ENCODE measurements at regions not wholly inside any gene's neighbourhood (a gene's known extent, or its start where the extent isn't known, plus 50 kb on each side); places are given as distances from the start of the nearest gene placed in this dataset.
"Not testable (repeated sequence)": the region's sequence is repeated elsewhere in the genome, so short reads cannot be mapped to it uniquely, and the experiment has no call there.

GRCh38 chr3:139116631-139117030 lies 71.9 kb upstream of the PRR23C start:
- DNase-seq: not testable (repeated sequence)

- no peak for DNase-seq
Measured at GRCh38 chr3:139117136-139117675, 72.5 kb upstream of the PRR23C start.

DNA sequence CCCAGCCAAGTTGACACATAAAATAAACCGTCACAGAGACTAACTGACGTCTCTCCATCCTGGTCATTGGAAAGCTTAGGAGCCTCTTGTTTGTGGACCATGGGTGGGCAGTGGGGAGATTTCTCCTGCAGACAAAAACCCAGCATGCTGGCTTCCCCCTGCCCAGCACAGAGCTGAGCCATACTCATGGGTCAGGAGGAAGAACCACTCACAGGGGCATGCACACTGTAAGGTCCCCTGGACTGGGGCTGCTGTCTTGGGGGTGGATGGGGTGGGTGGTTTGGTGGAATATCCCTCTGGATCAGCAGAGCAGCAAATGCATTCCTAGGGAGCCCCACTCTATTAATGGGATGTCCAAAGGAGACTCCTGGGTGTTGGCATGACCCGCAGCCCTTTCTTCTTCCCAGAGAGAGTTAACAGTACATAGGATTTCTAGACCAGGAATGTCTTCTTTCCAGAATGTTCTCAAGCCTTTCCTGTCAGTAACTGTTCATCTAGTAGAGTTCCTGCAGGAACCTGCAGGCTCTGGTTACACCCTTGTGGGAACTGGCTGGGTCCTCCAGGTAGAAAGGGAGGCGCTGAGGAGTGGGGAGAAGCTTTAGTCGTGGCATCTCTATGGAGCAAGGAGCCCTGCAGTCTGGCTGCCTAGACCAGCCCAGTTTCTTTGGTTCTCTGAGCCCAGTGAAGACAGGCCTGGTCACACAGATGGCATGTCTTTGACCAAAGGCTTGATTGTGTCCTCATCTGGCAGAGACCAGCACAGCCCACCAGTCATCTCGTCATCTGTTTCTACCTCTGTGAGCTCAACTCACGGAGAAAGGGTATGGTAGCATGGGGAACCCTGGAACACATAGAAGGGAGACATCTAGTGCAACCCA lies 73.4 kb upstream of the PRR23C start:
- no peak for DNase-seq

- DNase-seq: no peak
Measured at GRCh38 chr3:139118835-139119234, 74.1 kb upstream of the PRR23C start.

- no peak for DNase-seq
Measured at GRCh38 chr3:139119331-139120025, 74.8 kb upstream of the PRR23C start.

GRCh38 chr3:139120086-139121056 lies 75.7 kb upstream of the PRR23C start:
- no peak for DNase-seq

- no peak for DNase-seq
Measured at GRCh38 chr3:139121513-139122220, 77.0 kb upstream of the PRR23C start.

DNA sequence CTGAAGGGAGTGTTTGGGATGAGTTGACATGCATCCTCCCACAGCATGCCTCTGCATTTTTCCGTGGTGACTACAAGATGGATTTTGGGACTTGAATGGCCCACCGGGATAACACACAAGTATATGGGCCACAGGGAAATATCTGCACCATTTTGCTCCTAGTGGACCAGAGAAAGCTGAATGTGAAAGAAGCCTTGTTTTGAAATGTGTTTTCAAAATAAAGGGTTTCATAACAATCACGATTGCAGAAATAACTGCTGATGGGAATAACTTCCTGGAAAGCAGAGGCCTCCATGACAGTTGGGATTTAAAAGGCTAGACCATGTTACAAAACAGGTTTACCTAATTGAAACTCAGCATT lies 77.5 kb upstream of the PRR23C start:
- DNase-seq: no peak

DNA sequence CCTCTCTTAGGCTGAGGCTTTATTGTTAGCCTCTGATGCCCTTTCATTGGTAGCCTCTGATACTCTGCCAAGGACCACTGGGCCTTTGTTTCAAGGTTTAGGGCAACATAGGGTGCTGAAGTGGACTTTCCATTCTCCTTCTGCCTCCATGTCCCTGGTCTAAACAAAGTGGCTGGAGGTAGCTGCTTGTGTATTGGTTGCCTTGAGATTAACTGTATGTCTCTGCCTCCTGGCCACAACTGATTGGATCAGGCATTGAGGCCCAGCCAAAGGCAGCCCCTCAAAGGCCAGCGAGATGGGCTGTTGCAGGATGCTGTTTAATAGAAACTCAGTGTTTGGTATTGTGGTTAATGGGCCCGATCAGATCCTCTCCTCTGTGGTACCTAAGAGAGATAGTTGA lies 77.9 kb upstream of the PRR23C start:
- no peak for DNase-seq

DNA sequence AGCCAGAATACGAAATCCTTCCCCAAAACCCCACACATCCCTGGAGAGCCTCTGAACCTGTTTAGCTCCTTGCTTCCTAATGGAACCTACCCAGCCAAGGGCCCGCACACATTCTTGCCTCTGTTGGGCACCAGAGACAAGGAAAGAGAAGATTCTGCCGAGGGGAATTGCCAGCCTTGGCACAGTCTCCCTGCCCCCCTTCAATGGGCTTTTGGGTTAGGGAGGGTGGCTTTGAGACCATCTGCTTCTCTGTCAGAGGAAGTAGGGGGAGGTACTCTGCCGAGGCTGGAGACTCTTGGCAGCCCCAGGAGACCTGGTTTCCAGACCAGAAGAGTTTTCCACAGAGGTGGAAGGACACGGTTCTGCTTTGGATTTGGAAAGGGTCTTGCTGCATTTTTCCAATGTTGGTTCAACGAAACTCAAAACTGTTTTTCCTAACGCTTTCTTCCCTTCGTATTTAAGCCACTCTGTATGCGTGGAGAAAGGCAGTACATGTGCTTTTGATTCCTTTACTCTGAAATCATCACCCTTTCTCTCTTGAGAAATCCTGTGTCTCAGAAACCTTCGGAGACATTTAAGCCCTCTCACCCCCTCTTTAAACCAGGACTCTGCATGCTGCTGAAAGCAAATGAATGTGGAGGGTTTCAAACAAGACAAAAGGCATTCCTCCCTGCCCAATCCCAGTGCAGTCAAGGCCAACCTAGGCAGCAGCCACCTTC lies 78.8 kb upstream of the PRR23C start:
- DNase-seq: no peak

DNA sequence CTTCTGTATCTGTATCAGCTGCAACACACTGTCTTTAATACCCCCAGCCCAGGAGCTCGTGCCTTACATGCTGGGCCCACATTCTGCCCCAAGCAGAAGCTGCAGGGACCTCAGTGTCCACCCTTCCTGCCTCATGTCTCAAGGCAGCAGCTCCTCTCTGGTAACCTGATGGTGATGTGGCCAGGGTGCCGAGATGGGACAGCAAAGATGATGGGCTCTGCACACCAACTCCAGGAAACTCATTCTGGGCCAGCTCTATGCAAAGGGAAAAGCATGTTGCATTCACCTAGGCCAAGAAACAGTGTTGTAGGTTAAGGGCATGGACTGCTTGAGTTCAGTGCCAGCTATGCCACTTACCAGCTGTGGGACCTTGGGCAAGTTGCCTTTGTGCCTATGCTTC lies 79.5 kb upstream of the PRR23C start:
- no peak for DNase-seq

DNA sequence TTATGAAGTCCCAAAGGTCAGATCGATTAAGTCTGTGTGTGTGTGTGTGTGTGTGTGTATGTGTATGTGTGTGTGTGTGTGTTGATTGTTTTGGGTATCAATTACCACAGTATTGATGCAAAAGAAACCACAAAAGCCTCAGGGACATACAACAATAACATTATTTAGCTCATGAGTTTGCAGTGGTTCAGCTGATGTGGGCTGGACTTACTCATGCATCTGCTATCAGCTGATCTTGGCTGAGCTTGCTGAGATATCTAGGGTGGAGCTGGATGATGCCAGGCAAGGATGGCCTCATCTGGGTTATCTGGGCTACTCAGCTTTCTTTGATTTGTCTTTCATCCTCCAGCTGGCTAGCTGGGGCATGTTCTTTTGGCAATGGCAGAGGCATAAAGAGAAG lies 82.4 kb upstream of the PRR23C start:
- no peak for DNase-seq

GRCh38 chr3:139127629-139128028 lies 82.9 kb upstream of the PRR23C start:
- DNase-seq: not testable (repeated sequence)

- no peak for DNase-seq
Measured at GRCh38 chr3:139128803-139129202, 84.1 kb upstream of the PRR23C start.

- no peak for DNase-seq
Measured at GRCh38 chr3:139129892-139130291, 85.2 kb upstream of the PRR23C start.

DNA sequence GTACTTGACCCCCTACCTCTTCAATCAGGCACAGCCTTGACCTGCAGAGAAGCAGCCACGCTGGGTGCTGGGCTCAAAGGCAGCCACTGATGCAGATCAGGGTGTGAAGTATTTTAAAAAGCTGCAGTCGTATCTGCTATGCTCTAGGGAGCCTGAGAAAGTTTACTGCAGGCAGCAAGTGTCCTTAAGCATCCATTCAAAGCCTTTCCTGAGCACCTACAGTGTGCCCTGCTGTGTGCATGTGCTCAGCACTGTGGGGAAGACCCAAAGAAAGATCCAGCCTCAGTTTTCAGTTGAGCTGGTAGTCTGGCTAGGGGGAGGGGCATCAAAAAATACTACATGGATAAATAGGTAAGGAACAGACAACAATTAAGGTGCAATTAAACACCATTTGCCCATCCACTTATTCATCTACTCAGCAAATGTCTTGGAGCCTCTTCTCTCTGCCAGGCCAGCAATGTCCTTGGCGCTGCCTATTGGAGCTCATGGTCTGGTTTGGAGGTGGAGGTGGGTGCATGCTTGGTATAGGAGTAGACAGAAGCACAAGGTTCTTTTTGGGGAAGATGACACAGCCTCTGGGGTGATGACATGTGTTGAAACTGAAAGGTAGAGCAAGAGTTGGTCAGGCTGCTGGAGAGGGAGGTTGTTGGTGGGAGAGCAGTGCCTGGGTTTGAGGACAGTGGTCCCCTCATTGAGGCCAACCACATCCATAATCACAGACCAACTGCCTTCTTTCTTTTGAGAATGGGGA lies 85.9 kb upstream of the PRR23C start:
- no peak for DNase-seq

GRCh38 chr3:139131951-139132350 lies 87.3 kb upstream of the PRR23C start:
- no peak for DNase-seq

- DNase-seq: no peak
Measured at GRCh38 chr3:139132976-139133375, 88.3 kb upstream of the PRR23C start.

GRCh38 chr3:139134678-139135372 lies 90.1 kb upstream of the PRR23C start:
- no peak for DNase-seq

- no peak for DNase-seq
Measured at GRCh38 chr3:139135657-139136056, 91.0 kb upstream of the PRR23C start.

Data from NCI-H2081 treated with DMSO at 0.1 percent for 48 hours (cell line).